Keratinocyte (primary cell): ENCODE measurements at regions not wholly inside any gene's neighbourhood (a gene's known extent, or its start where the extent isn't known, plus 50 kb on each side); places are given as distances from the start of the nearest gene placed in this dataset.

Source experiments
- DNase-seq: peaks from one replicate; pipeline ENCODE4 v3.0.0-alpha.2; 2011; ENCODE audit warnings: low read depth, missing footprints, low spot score
- FAIRE-seq: peaks from 2 replicates; lab custom pipeline; 2011; peaks lifted over from hg19 to GRCh38; lab: Jason Lieb, UNC
- H2AFZ ChIP-seq: 2 replicates; pipeline ENCODE4 v1.6.0; 2012; ENCODE audit warnings: low read length, control low read depth, inconsistent platforms; ENCODE audit not compliant: control insufficient read depth
- H3K27ac ChIP-seq: 2 replicates; pipeline ENCODE4 v1.5.1; 2011; ENCODE audit warnings: low read length; ENCODE audit not compliant: control insufficient read depth, insufficient read depth
- H3K27me3 ChIP-seq: 3 replicates; pipeline ENCODE4 v1.6.0; 2011; ENCODE audit warnings: low read length; ENCODE audit not compliant: control insufficient read depth, insufficient read depth; ENCODE audit errors: extremely low read depth
- H3K36me3 ChIP-seq, 2 experiments: 2 replicates in 1 of 2; 3 replicates in 1 of 2; pipeline ENCODE4 v1.5.1; 2011; ENCODE audit warnings: low read length in 2 of 2, mild to moderate bottlenecking in 1 of 2; ENCODE audit not compliant: control insufficient read depth in 2 of 2, insufficient read depth in 2 of 2; ENCODE audit errors: extremely low read depth in 1 of 2
- H3K4me1 ChIP-seq: 3 replicates; pipeline ENCODE4 v1.5.1; 2011; ENCODE audit warnings: low read length; ENCODE audit not compliant: control insufficient read depth, insufficient read depth; ENCODE audit errors: extremely low read depth
- H3K4me2 ChIP-seq: 3 replicates; pipeline ENCODE4 v1.6.0; 2011; ENCODE audit warnings: low read depth, low read length; ENCODE audit not compliant: control insufficient read depth, insufficient read depth; ENCODE audit errors: extremely low read depth
- H3K4me3 ChIP-seq, 3 experiments: fragments of 200-600 bp in 1 of 3; sonication (generic) in 1 of 3; 2 replicates in 2 of 3; 3 replicates in 1 of 3; pipeline ENCODE4 v1.5.1; 2011 to 2016; ENCODE audit warnings: low read length in 3 of 3, mild to moderate bottlenecking in 3 of 3, control low read depth in 2 of 3, inconsistent platforms in 1 of 3, low read depth in 1 of 3, mixed read lengths in 1 of 3, mixed run types in 1 of 3, moderate library complexity in 1 of 3; ENCODE audit not compliant: control insufficient read depth in 2 of 3, insufficient read depth in 2 of 3; ENCODE audit errors: extremely low read depth in 1 of 3
- H3K79me2 ChIP-seq: 2 replicates; pipeline ENCODE4 v1.6.0; 2012; ENCODE audit warnings: low read length; ENCODE audit not compliant: control insufficient read depth, insufficient read depth
- H3K9ac ChIP-seq: 3 replicates; pipeline ENCODE4 v1.6.0; 2011; ENCODE audit warnings: low read length; ENCODE audit not compliant: control insufficient read depth, insufficient read depth; ENCODE audit errors: extremely low read depth
- H3K9me1 ChIP-seq: 3 replicates; pipeline ENCODE4 v1.6.0; 2011; ENCODE audit warnings: low read length; ENCODE audit not compliant: control insufficient read depth, insufficient read depth; ENCODE audit errors: extremely low read depth
- H3K9me3 ChIP-seq: 2 replicates; pipeline ENCODE4 v1.5.1; 2012; ENCODE audit warnings: low read depth, low read length; ENCODE audit not compliant: control insufficient read depth
- H4K20me1 ChIP-seq: 3 replicates; pipeline ENCODE4 v1.6.0; 2011; ENCODE audit warnings: low read length; ENCODE audit not compliant: control insufficient read depth, insufficient read depth; ENCODE audit errors: extremely low read depth
- EZH2 ChIP-seq: IDR thresholded peaks from one replicate; pipeline ENCODE4 v1.6.1; 2012; ENCODE audit warnings: inconsistent platforms, mild to moderate bottlenecking, low read length, moderate library complexity
- dilution Hi-C: fragments of 300-500 bp; cut with MboI; formaldehyde crosslinking; loops from one replicate; pipeline ENCODE4 v1.7.0; 2020; ENCODE audit warnings: low sequenced_read_pairs; ENCODE audit not compliant: extremely low pct_ligation_motif_present
- TF ChIP-seq, protein P1 (sequence below), 3 experiments: IDR thresholded peaks in 1 of 3; conservative IDR thresholded peaks in 1 of 3; optimal IDR thresholded peaks in 1 of 3; 2 replicates in 2 of 3; 3 replicates in 1 of 3; pipeline versions ENCODE3 to v1.5.1; 2011; ENCODE audit warnings: low read length in 3 of 3, mild to moderate bottlenecking in 3 of 3, moderate library complexity in 2 of 3, control low read depth in 1 of 3, inconsistent platforms in 1 of 3; ENCODE audit not compliant: insufficient read depth in 2 of 3; ENCODE audit errors: extremely low read depth in 1 of 3

DNA sequence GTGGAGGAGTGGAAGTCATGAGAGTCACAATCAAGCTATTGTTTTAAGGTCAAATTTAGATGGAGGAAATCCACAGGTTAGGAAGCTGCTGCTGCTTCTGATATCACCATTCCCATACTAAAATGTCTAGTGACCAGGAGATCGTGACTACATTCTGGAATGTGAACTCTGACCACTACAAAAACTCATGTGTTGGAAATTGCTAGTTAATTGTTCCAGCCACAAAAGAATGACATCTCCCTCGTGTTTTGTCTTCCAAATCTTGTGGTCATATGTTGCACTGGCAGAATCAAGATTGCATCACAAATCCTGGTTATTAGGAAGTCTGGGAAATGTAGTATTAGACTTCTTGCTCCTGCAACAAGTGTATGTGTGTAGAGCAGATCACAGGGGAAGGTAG lies 441.9 kb downstream of the CD109 start:
- no peak for TF ChIP-seq EZH2
- TF ChIP-seq, protein P1, sequence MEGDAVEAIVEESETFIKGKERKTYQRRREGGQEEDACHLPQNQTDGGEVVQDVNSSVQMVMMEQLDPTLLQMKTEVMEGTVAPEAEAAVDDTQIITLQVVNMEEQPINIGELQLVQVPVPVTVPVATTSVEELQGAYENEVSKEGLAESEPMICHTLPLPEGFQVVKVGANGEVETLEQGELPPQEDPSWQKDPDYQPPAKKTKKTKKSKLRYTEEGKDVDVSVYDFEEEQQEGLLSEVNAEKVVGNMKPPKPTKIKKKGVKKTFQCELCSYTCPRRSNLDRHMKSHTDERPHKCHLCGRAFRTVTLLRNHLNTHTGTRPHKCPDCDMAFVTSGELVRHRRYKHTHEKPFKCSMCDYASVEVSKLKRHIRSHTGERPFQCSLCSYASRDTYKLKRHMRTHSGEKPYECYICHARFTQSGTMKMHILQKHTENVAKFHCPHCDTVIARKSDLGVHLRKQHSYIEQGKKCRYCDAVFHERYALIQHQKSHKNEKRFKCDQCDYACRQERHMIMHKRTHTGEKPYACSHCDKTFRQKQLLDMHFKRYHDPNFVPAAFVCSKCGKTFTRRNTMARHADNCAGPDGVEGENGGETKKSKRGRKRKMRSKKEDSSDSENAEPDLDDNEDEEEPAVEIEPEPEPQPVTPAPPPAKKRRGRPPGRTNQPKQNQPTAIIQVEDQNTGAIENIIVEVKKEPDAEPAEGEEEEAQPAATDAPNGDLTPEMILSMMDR (optimal IDR thresholded peaks at IDR 0.05 in 1 of 3, IDR thresholded peaks at IDR 0.05 in 1 of 3, conservative IDR thresholded peaks at IDR 0.05 in 1 of 3; ENCODE audit: extremely low read depth in 1 of 3, insufficient read depth in 2 of 3, low read length in 3 of 3) = no peak
- H2AFZ ChIP-seq = no peak overlapping the region
- H3K79me2 ChIP-seq = no peaks in the 10 kb centered on the region
- H3K27ac ChIP-seq = no peak overlapping the region
- H3K9me3 ChIP-seq = no peaks in the 10 kb centered on the region
- no peaks in the 10 kb centered on the region for H3K9me1 ChIP-seq
- H3K36me3 ChIP-seq = no peaks in the 10 kb centered on the region
- H4K20me1 ChIP-seq = no peaks in the 10 kb centered on the region
- peak; percentile 32 for FAIRE-seq
- dilution Hi-C loops = no loop called here
- no peak for DNase-seq
- no peaks in the 10 kb centered on the region for H3K27me3 ChIP-seq
- peaks cover 2% of the 10 kb centered on the region for H3K4me1 ChIP-seq
- H3K4me3 ChIP-seq = no peak overlapping the region
- peak overlapping the region; percentile 37 for H3K4me2 ChIP-seq
- H3K9ac ChIP-seq = no peak overlapping the region

DNA sequence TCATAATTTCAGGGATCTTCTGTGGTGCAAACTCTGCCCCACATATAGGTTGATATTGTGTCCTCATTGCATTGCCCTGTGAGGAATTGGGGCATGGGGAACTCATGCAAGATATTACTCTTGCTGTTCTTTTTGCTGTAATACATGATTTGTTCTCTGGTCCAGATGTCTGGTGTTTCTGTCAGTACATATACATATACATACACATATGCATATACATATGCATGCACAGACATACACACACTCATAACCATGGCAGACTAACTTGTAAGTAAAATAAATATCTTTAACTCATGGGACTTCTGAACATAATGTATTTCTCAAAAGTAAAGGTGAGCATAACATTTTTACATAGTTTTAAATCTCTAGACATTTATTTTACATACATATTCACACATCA lies 438.3 kb downstream of the CD109 start:
- no peaks in the 10 kb centered on the region for H3K36me3 ChIP-seq
- no peaks in the 10 kb centered on the region for H3K9me3 ChIP-seq
- H3K27ac ChIP-seq = no peak overlapping the region
- no peak overlapping the region for H3K4me3 ChIP-seq
- no peaks in the 10 kb centered on the region for H4K20me1 ChIP-seq
- DNase-seq (no peak), FAIRE-seq (no peak)
- H3K79me2 ChIP-seq = no peaks in the 10 kb centered on the region
- dilution Hi-C loops = no loop called here
- no peak overlapping the region for H2AFZ ChIP-seq
- H3K9me1 ChIP-seq = no peaks in the 10 kb centered on the region
- TF ChIP-seq, protein P1 (optimal IDR thresholded peaks at IDR 0.05 in 1 of 3, IDR thresholded peaks at IDR 0.05 in 1 of 3, conservative IDR thresholded peaks at IDR 0.05 in 1 of 3; ENCODE audit: extremely low read depth in 1 of 3, insufficient read depth in 2 of 3, low read length in 3 of 3) = no peak
- no peak for TF ChIP-seq EZH2
- H3K27me3 ChIP-seq = no peaks in the 10 kb centered on the region
- H3K9ac ChIP-seq = no peak overlapping the region
- H3K4me2 ChIP-seq = no peak overlapping the region
- peaks cover 2% of the 10 kb centered on the region for H3K4me1 ChIP-seq
